ENCODE measurements at regions not wholly inside any gene's neighbourhood (a gene's known extent, or its start where the extent isn't known, plus 50 kb on each side); places are given as distances from the start of the nearest gene placed in this dataset.

- TF ChIP-seq ZNF350 (CRISPR knock-in tag; IDR thresholded peaks at IDR 0.05; ENCODE audit: borderline replicate concordance, low read depth) (no peak), ZNF781 (CRISPR knock-in tag; IDR thresholded peaks at IDR 0.05; ENCODE audit: borderline replicate concordance, not compliant biosample characterization) (no peak), ZNF597 (CRISPR knock-in tag; IDR thresholded peaks at IDR 0.05) (no peak), GTF3A (CRISPR knock-in tag; conservative IDR thresholded peaks at IDR 0.05) (no peak), RFXAP (CRISPR knock-in tag; IDR thresholded peaks at IDR 0.05; ENCODE audit: borderline replicate concordance) (no peak), ZNF644 (CRISPR knock-in tag; IDR thresholded peaks at IDR 0.05; ENCODE audit: low read depth) (no peak)
These were observed 107.4 kb upstream of the IFNE start (continued) for GRCh38 chr9:21589344-21590056.

- no peak for TF ChIP-seq DDIT3 (CRISPR knock-in tag; IDR thresholded peaks at IDR 0.05)
- no peak for TF ChIP-seq EED (CRISPR knock-in tag; IDR thresholded peaks at IDR 0.05)
- no peak for FAIRE-seq
- no peaks in the 10 kb centered on the region for H3K27me3 ChIP-seq (ENCODE audit: control insufficient read depth in 1 of 2, insufficient read depth in 2 of 2, low read length in 2 of 2)
- H2AFZ ChIP-seq (ENCODE audit: low read length), result no peak overlapping the region
- no peaks in the 10 kb centered on the region for H3K9me3 ChIP-seq (ENCODE audit: low read length)
- in situ Hi-C loops (cut with HindIII; ENCODE audit: extremely low pct_ligation_motif_present, low pct_unique_long_range_greater_than_20kb), result no loop called here
- ChIA-PET CTCF (ENCODE audit: low intra/inter-chr PET ratio, low total read pairs) (no interaction called here), POLR2A (no interaction called here)
- H3K79me2 ChIP-seq (ENCODE audit: insufficient read depth, low read length), result no peaks in the 10 kb centered on the region
- no peak for ATAC-seq
- no peak overlapping the region for H3K27ac ChIP-seq (ENCODE audit: extremely low read length, insufficient read depth, low read length)
- no peaks in the 10 kb centered on the region for H3K36me3 ChIP-seq (replicated peaks in 1 of 2; ENCODE audit: control insufficient read depth in 1 of 2, insufficient read depth in 2 of 2, low read length in 2 of 2)
- H3K4me3 ChIP-seq (replicated peaks in 1 of 3; ENCODE audit: insufficient read depth in 1 of 3, low read depth in 2 of 3, low read length in 3 of 3), result no peak overlapping the region
- intact Hi-C loops (cut with micrococcal nuclease; ENCODE audit: unreplicated experiment), result no loop called here
- H3K4me1 ChIP-seq (ENCODE audit: insufficient read depth, low read length), result no peaks in the 10 kb centered on the region
- H4K20me1 ChIP-seq (ENCODE audit: insufficient read depth, low read length), result no peaks in the 10 kb centered on the region
- BruUV-seq (replicated peaks), result no TSS peak
- H3K9ac ChIP-seq (ENCODE audit: insufficient read depth, low read depth, low read length), result no peak overlapping the region
- 2% methylated on average over 2 of the region's 2 CpGs for WGBS (ENCODE audit: low lambda C conversion rate)
- H3K4me2 ChIP-seq (ENCODE audit: low read depth, low read length), result no peak overlapping the region
- DNase-seq (ENCODE audit: low spot score), result no peak
These were observed 108.2 kb upstream of the IFNE start for GRCh38 chr9:21590058-21590996.

Data from HepG2 (cell line).